Endothelial cell of umbilical vein (primary cell): ENCODE measurements at regions not wholly inside any gene's neighbourhood (a gene's known extent, or its start where the extent isn't known, plus 50 kb on each side); places are given as distances from the start of the nearest gene placed in this dataset.

Experiments used
- BruUV-seq: library from RNA; stranded (reverse); fragments of 400-500 nt; replicated peaks from 2 replicates; lab custom pipeline; 2021; lab: Mats Ljungman, UMichigan
- CTCF ChIA-PET: fragments of 300-600, 350-600 bp; sonication (Branson Sonifier 250); formaldehyde crosslinking; loops from one replicate; lab custom pipeline; 2021; ENCODE audit warnings: antibody characterized with exemption, inconsistent platforms; lab: Charles Lee
- POLR2A ChIA-PET: fragments of 300-600, 350-600 bp; sonication (Branson Sonifier 250); formaldehyde crosslinking; loops from one replicate; lab custom pipeline; 2021; ENCODE audit warnings: antibody characterized with exemption, inconsistent platforms; lab: Charles Lee
- DNase-seq: peaks from one replicate; pipeline ENCODE4 v3.0.0-alpha.2; 2011; ENCODE audit warnings: low read depth, low spot score
- FAIRE-seq: peaks from 2 replicates; lab custom pipeline; 2011; peaks lifted over from hg19 to GRCh38; lab: Jason Lieb, UNC
- H2AFZ ChIP-seq: 2 replicates; pipeline ENCODE4 v1.6.0; 2012; ENCODE audit warnings: low read depth, low read length, control low read depth, inconsistent platforms
- H3K27ac ChIP-seq: 2 replicates; pipeline ENCODE4 v1.5.1; 2011; ENCODE audit warnings: low read depth, mild to moderate bottlenecking, control low read depth, low read length, moderate library complexity; ENCODE audit not compliant: insufficient read depth
- H3K27me3 ChIP-seq, 2 experiments: 2 replicates each; pipeline versions ENCODE4 v1.6.0 to v1.6.1; 2011; ENCODE audit warnings: low read length in 2 of 2, mixed read lengths in 1 of 2; ENCODE audit not compliant: control insufficient read depth in 2 of 2, insufficient read depth in 2 of 2
- H3K36me3 ChIP-seq, 2 experiments: 2 replicates in 1 of 2; 3 replicates in 1 of 2; pipeline ENCODE4 v1.5.1; 2011; ENCODE audit warnings: low read length in 2 of 2, mild to moderate bottlenecking in 1 of 2, moderate library complexity in 1 of 2; ENCODE audit not compliant: control insufficient read depth in 2 of 2, insufficient read depth in 2 of 2; ENCODE audit errors: extremely low read depth in 1 of 2
- H3K4me1 ChIP-seq: 3 replicates; pipeline ENCODE4 v1.5.1; 2011; ENCODE audit warnings: mild to moderate bottlenecking, low read length; ENCODE audit not compliant: control insufficient read depth, insufficient read depth; ENCODE audit errors: extremely low read depth
- H3K4me2 ChIP-seq: 2 replicates; pipeline ENCODE4 v1.6.1; 2011; ENCODE audit warnings: low read length, control low read depth, mixed read lengths; ENCODE audit not compliant: insufficient read depth
- H3K4me3 ChIP-seq, 3 experiments: fragments of 200-600 bp in 1 of 3; sonication (generic), shearing (Covaris generic) in 1 of 3; replicated peaks in 1 of 3; 2 replicates each; pipeline ENCODE4 v1.5.1; 2011 to 2016; ENCODE audit warnings: control low read depth in 3 of 3, low read length in 3 of 3, mild to moderate bottlenecking in 2 of 3, inconsistent platforms in 1 of 3, low read depth in 1 of 3, moderate library complexity in 1 of 3; ENCODE audit not compliant: insufficient read depth in 1 of 3
- H3K79me2 ChIP-seq: 2 replicates; pipeline ENCODE4 v1.6.0; 2012; ENCODE audit warnings: low read length, inconsistent platforms; ENCODE audit not compliant: control insufficient read depth, insufficient read depth
- H3K9ac ChIP-seq: replicated peaks from 2 replicates; pipeline ENCODE3; 2011; ENCODE audit warnings: low read length, control low read depth; ENCODE audit not compliant: insufficient read depth; ENCODE audit errors: extremely low read depth
- H3K9me1 ChIP-seq: replicated peaks from 3 replicates; pipeline ENCODE4 v1.6.0; 2011; ENCODE audit warnings: mild to moderate bottlenecking, low read length; ENCODE audit not compliant: control insufficient read depth, insufficient read depth; ENCODE audit errors: extremely low read depth
- H3K9me3 ChIP-seq: replicated peaks from 2 replicates; pipeline ENCODE4 v1.5.1; 2012; ENCODE audit warnings: low read length, inconsistent platforms; ENCODE audit not compliant: control insufficient read depth, insufficient read depth
- H4K20me1 ChIP-seq: replicated peaks from 2 replicates; pipeline ENCODE3; 2011; ENCODE audit warnings: mild to moderate bottlenecking, low read length; ENCODE audit not compliant: control insufficient read depth, insufficient read depth; ENCODE audit errors: extremely low read depth
- CTCF ChIP-seq, 2 donors: IDR thresholded peaks; 1 replicate in 1 of 2; 2 replicates in 1 of 2; pipeline ENCODE4 v1.5.1; 2011; ENCODE audit warnings: low read length in 2 of 2, mild to moderate bottlenecking in 2 of 2, moderate library complexity in 2 of 2, control low read depth in 1 of 2, inconsistent platforms in 1 of 2, low read depth in 1 of 2; ENCODE audit not compliant: insufficient read depth in 1 of 2; ENCODE audit errors: extremely low read depth in 1 of 2
- EZH2 ChIP-seq: IDR thresholded peaks from 2 replicates; pipeline ENCODE4 v1.6.1; 2012; ENCODE audit warnings: borderline replicate concordance, low read depth, mild to moderate bottlenecking, moderate library complexity, low read length, inconsistent platforms; ENCODE audit not compliant: severe bottlenecking
- FOS ChIP-seq: IDR thresholded peaks from 2 replicates; pipeline ENCODE4 v1.6.1; 2011; ENCODE audit warnings: mild to moderate bottlenecking, low read length, moderate library complexity, borderline replicate concordance; ENCODE audit not compliant: insufficient read depth
- GATA2 ChIP-seq: IDR thresholded peaks from 2 replicates; pipeline ENCODE4 v1.7.0; 2011; ENCODE audit warnings: low read depth, mild to moderate bottlenecking, moderate library complexity, mixed read lengths, low read length; ENCODE audit not compliant: insufficient read length, insufficient read depth
- JUN ChIP-seq: IDR thresholded peaks from 2 replicates; pipeline ENCODE4 v1.6.1; 2011; ENCODE audit warnings: borderline replicate concordance, low read depth; ENCODE audit not compliant: insufficient read length, insufficient read depth
- MYC ChIP-seq: IDR thresholded peaks from one replicate; pipeline ENCODE4 v1.6.1; 2011; ENCODE audit warnings: mild to moderate bottlenecking, low read depth, low read length
- POLR2A ChIP-seq: IDR thresholded peaks from 2 replicates; pipeline ENCODE4 v1.6.1; 2012; ENCODE audit warnings: low read depth, mild to moderate bottlenecking, control low read depth, low read length
- POLR2AphosphoS5 ChIP-seq: IDR thresholded peaks from 2 replicates; pipeline ENCODE4 v1.6.1; 2012; ENCODE audit warnings: low read depth, mild to moderate bottlenecking, control low read depth, low read length, moderate library complexity; ENCODE audit not compliant: insufficient read depth
- dilution Hi-C: fragments of 300-500 bp; cut with MboI; formaldehyde crosslinking; loops from one replicate; pipeline ENCODE4 v1.15.0; 2019; ENCODE audit warnings: low sequenced_read_pairs; ENCODE audit not compliant: extremely low pct_ligation_motif_present
- intact Hi-C: fragments of 100-400 bp; cut with micrococcal nuclease; formaldehyde crosslinking; loops from one replicate; pipeline ENCODE4 v1.10.0; 2022
- TF ChIP-seq, protein P1 (sequence below): IDR thresholded peaks from 2 replicates; pipeline ENCODE4 v1.6.1; 2011; ENCODE audit not compliant: insufficient read depth, insufficient read length

GRCh38 chr1:222225316-222225691, 322.6 kb downstream of the HHIPL2 start:
- Histone ChIP-seq H3K9ac (no peak overlapping the region), H3K4me1 (no peaks in the 10 kb centered on the region), H3K36me3 (no peaks in the 10 kb centered on the region), H3K4me3 (no peak overlapping the region), H3K4me2 (no peak overlapping the region), H3K79me2 (no peaks in the 10 kb centered on the region), H3K27me3 (no peaks in the 10 kb centered on the region), H3K27ac (no peak overlapping the region), H3K9me3 (no peaks in the 10 kb centered on the region), H2AFZ (no peak overlapping the region), H4K20me1 (no peaks in the 10 kb centered on the region), H3K9me1 (no peaks in the 10 kb centered on the region)
- DNase-seq, result no peak
- TF ChIP-seq GATA2 (no peak), FOS (no peak), MYC (no peak), CTCF (IDR thresholded peaks at IDR 0.05; ENCODE audit: extremely low read depth in 1 of 2, insufficient read depth in 1 of 2, low read depth in 1 of 2, low read length in 2 of 2) (no peak), EZH2 (no peak), POLR2A (no peak), POLR2AphosphoS5 (no peak), JUN (no peak)
- TF ChIP-seq, protein P1, sequence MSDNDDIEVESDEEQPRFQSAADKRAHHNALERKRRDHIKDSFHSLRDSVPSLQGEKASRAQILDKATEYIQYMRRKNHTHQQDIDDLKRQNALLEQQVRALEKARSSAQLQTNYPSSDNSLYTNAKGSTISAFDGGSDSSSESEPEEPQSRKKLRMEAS, result no peak
- intact Hi-C loops (no loop called here), dilution Hi-C loops (no loop called here)
- ChIA-PET CTCF (no interaction called here), POLR2A (no interaction called here)
- no TSS peak for BruUV-seq
- FAIRE-seq, result no peak
